ENCODE measurements at regions not wholly inside any gene's neighbourhood (a gene's known extent, or its start where the extent isn't known, plus 50 kb on each side); places are given as distances from the start of the nearest gene placed in this dataset.

- no peak for DNase-seq (ENCODE audit: low spot score)
Observed at GRCh38 chr13:47049276-47049989, 152.6 kb upstream of the HTR2A start.

- no peak for DNase-seq (ENCODE audit: low spot score)
Observed at GRCh38 chr13:47046706-47047105, 149.9 kb upstream of the HTR2A start.

- DNase-seq (ENCODE audit: low spot score): no peak
Observed at GRCh38 chr13:47044842-47045241, 148.0 kb upstream of the HTR2A start.

GRCh38 chr13:47039106-47039505, 142.3 kb upstream of the HTR2A start:
- DNase-seq (ENCODE audit: low spot score): no peak

- DNase-seq (ENCODE audit: low spot score): no peak
Observed at GRCh38 chr13:47038188-47038587, 141.3 kb upstream of the HTR2A start.

GRCh38 chr13:47036294-47037008, 139.6 kb upstream of the HTR2A start:
- no peak for DNase-seq (ENCODE audit: low spot score)

- no peak for DNase-seq (ENCODE audit: low spot score)
Observed at GRCh38 chr13:47033216-47033615, 136.4 kb upstream of the HTR2A start.

GRCh38 chr13:47027780-47028437, 131.1 kb upstream of the HTR2A start:
- no peak for DNase-seq (ENCODE audit: low spot score)

- DNase-seq (ENCODE audit: low spot score): no peak
Observed at GRCh38 chr13:47025791-47026447, 129.1 kb upstream of the HTR2A start.

GRCh38 chr13:47019977-47020376, 123.1 kb upstream of the HTR2A start:
- no peak for DNase-seq (ENCODE audit: low spot score)

- no peak for DNase-seq (ENCODE audit: low spot score)
Observed at GRCh38 chr13:47017476-47017875, 120.6 kb upstream of the HTR2A start.

GRCh38 chr13:47008318-47008717, 111.5 kb upstream of the HTR2A start:
- no peak for DNase-seq (ENCODE audit: low spot score)

GRCh38 chr13:47005756-47006414, 109.0 kb upstream of the HTR2A start:
- no peak for DNase-seq (ENCODE audit: low spot score)

GRCh38 chr13:47004540-47004939, 107.7 kb upstream of the HTR2A start:
- no peak for DNase-seq (ENCODE audit: low spot score)

GRCh38 chr13:47004027-47004426, 107.2 kb upstream of the HTR2A start:
- no peak for DNase-seq (ENCODE audit: low spot score)

- DNase-seq (ENCODE audit: low spot score): no peak
Observed at GRCh38 chr13:47000165-47000564, 103.3 kb upstream of the HTR2A start.

GRCh38 chr13:46996316-46997030, 99.6 kb upstream of the HTR2A start:
- DNase-seq (ENCODE audit: low spot score): no peak

GRCh38 chr13:46995874-46996273, 99.0 kb upstream of the HTR2A start:
- no peak for DNase-seq (ENCODE audit: low spot score)

GRCh38 chr13:46994492-46994891, 97.6 kb upstream of the HTR2A start:
- no peak for DNase-seq (ENCODE audit: low spot score)

- peak; percentile 4 for DNase-seq (ENCODE audit: low spot score)
Observed at GRCh38 chr13:46992383-46992952, 95.6 kb upstream of the HTR2A start.

GRCh38 chr13:46983881-46984280, 87.0 kb upstream of the HTR2A start:
- no peak for DNase-seq (ENCODE audit: low spot score)

All from HuH-7 (cell line).